Activated CD8-positive, alpha-beta memory T cell treated with anti-CD3 and anti-CD28 coated beads for 36 hours (primary cell): ENCODE measurements at regions not wholly inside any gene's neighbourhood (a gene's known extent, or its start where the extent isn't known, plus 50 kb on each side); places are given as distances from the start of the nearest gene placed in this dataset.
"Not testable (repeated sequence)": the region's sequence is repeated elsewhere in the genome, so short reads cannot be mapped to it uniquely, and the experiment has no call there.

Experiments used
- CTCF ChIA-PET: fragments of 350-600 bp; sonication (Branson Sonifier 250); formaldehyde crosslinking; loops from one replicate; lab custom pipeline; 2021; ENCODE audit warnings: antibody characterized with exemption; lab: Charles Lee
- POLR2A ChIA-PET: fragments of 350-600 bp; sonication (Branson Sonifier 250); formaldehyde crosslinking; loops from one replicate; lab custom pipeline; 2021; ENCODE audit warnings: antibody characterized with exemption; lab: Charles Lee

- POLR2A ChIA-PET, result no interaction called here
- CTCF ChIA-PET, result no interaction called here
These were observed 86.7 kb upstream of the PTHLH start for GRCh38 chr12:28059220-28059619.

- CTCF ChIA-PET, result interaction anchor here (0.6 kb wide), 1 partner anchor 664 kb away, joined by 4 read pairs; no protein-coding TSS in a partner anchor
These were observed 87.1 kb upstream of the PTHLH start for GRCh38 chr12:28059668-28060067.

GRCh38 chr12:28060871-28061270 lies 88.3 kb upstream of the PTHLH start:
- ChIA-PET POLR2A (no interaction called here), CTCF (no interaction called here)

More at GRCh38 chr12:28059668-28060067, 87.1 kb upstream of the PTHLH start:
- POLR2A ChIA-PET, result no interaction called here

GRCh38 chr12:28063355-28063880 lies 90.9 kb upstream of the PTHLH start:
- ChIA-PET POLR2A (no interaction called here), CTCF (no interaction called here)

- ChIA-PET POLR2A (no interaction called here), CTCF (no interaction called here)
These were observed 92.8 kb upstream of the PTHLH start for GRCh38 chr12:28065374-28065773.

GRCh38 chr12:28065889-28066630 lies 93.5 kb upstream of the PTHLH start:
- CTCF ChIA-PET, result no interaction called here
- POLR2A ChIA-PET, result no interaction called here

- POLR2A ChIA-PET, result no interaction called here
- CTCF ChIA-PET, result no interaction called here
These were observed 94.3 kb upstream of the PTHLH start for GRCh38 chr12:28066879-28067278.

- POLR2A ChIA-PET, result no interaction called here
These were observed 95.9 kb upstream of the PTHLH start for GRCh38 chr12:28068467-28068866.

GRCh38 chr12:28079539-28079938 lies 107.0 kb upstream of the PTHLH start:
- ChIA-PET CTCF (no interaction called here), POLR2A (no interaction called here)

More at GRCh38 chr12:28068467-28068866, 95.9 kb upstream of the PTHLH start:
- CTCF ChIA-PET, result no interaction called here

GRCh38 chr12:28082096-28082495 lies 108.2 kb upstream of the CCDC91 start:
- CTCF ChIA-PET, result no interaction called here
- POLR2A ChIA-PET, result no interaction called here

GRCh38 chr12:28083840-28084678 lies 106.2 kb upstream of the CCDC91 start:
- ChIA-PET POLR2A (interaction anchor here (0.7 kb wide), 1 partner anchor 537 kb away, joined by 3 read pairs; no protein-coding TSS in a partner anchor), CTCF (no interaction called here)

GRCh38 chr12:28086521-28087155 lies 103.6 kb upstream of the CCDC91 start:
- POLR2A ChIA-PET, result no interaction called here
- CTCF ChIA-PET, result no interaction called here

- ChIA-PET CTCF (no interaction called here), POLR2A (no interaction called here)
These were observed 101.5 kb upstream of the CCDC91 start for GRCh38 chr12:28088566-28089272.

- POLR2A ChIA-PET, result no interaction called here
- CTCF ChIA-PET, result no interaction called here
These were observed 100.9 kb upstream of the CCDC91 start for GRCh38 chr12:28089338-28089737.

- ChIA-PET POLR2A (no interaction called here), CTCF (no interaction called here)
These were observed 99.4 kb upstream of the CCDC91 start for GRCh38 chr12:28090835-28091234.

- ChIA-PET POLR2A (no interaction called here), CTCF (no interaction called here)
These were observed 97.9 kb upstream of the CCDC91 start for GRCh38 chr12:28092396-28092795.

GRCh38 chr12:28096649-28097048 lies 93.6 kb upstream of the CCDC91 start:
- CTCF ChIA-PET, result no interaction called here
- POLR2A ChIA-PET, result no interaction called here

- POLR2A ChIA-PET, result no interaction called here
- CTCF ChIA-PET, result no interaction called here
These were observed 93.0 kb upstream of the CCDC91 start for GRCh38 chr12:28097221-28097620.

GRCh38 chr12:28099245-28099644 lies 91.0 kb upstream of the CCDC91 start:
- CTCF ChIA-PET, POLR2A ChIA-PET: not testable (repeated sequence)
